GM21528 (cell line): ENCODE measurements at regions not wholly inside any gene's neighbourhood (a gene's known extent, or its start where the extent isn't known, plus 50 kb on each side); places are given as distances from the start of the nearest gene placed in this dataset.

Experiments used
- ATAC-seq: cut with Tn5 transposase; IDR thresholded peaks from one replicate; pipeline ENCODE4 v1.9.1; 2021; ENCODE audit warnings: mild to moderate bottlenecking, moderate library complexity; ENCODE audit not compliant: unreplicated experiment, low FRiP score

DNA sequence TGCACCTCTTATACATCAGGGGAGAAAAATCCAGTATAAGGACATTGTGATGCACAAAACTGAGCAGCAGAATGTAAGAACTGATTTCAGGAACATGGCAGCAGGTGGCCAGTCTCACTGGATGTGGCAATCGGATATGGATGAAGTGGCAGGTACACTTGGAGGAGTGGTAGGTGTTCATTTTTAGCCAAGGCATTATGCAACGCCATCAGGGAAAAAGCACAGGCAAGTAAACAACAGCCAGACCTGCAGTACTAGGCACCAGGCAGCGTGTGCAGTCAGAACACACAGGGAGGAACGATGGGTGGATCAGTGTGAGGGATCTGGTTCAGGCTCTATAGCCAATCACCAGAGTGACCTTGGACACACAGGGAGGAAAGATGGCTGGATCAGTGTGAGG, 77.4 kb upstream of the GCFC2 start:
- no peak for ATAC-seq

DNA sequence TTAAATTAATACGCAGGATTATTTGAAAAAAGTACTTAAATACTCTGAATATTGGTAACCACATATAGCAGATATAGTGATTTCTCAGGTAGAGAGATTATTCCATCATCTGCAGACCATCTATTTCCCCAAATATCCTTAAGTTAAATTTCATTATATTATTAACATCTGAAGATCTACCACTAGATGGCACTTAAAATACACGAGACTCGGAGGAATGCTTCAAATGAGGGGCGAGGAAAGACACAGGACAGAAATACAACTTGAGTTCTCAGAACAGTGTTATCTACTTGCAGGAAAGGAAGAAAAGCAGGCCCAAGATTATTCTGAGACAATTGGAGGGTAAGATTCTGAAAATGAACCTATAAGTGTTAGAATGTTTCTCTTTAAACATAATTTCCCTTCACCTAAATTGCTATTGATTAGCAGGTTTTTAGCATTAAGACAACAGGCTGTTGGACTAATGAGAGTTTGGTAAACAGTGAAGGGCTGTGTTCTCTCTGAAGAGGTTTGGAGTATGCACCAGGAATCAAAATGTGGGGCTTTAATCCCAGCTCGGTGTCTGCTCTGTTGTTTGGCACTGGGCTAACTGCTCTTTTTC, 76.9 kb upstream of the GCFC2 start:
- ATAC-seq, result peak; percentile 53

DNA sequence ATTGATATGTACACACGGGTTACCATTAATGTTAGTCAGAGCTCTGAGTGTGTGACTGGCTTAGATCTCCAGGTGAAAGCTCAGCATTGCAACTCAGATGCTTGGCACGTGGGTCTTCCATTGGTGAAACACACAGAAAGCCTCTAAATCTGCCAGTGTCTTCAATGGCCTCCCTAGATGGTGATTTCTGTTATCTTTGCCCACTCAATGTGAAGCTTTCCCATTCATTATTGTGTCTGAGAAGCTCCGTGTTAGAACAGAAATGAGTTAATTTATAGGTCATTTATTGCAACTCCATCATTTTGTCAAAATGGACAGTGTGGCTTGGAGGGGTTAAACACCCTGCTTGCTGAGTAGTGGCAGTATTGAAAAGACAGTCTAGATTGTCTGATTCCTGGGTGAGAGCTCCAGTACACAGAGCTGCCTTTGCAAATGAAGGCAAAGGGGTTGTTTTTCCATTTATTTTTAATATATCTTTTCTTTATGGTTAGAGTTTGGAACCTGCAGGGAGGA, 64.7 kb upstream of the GCFC2 start:
- no peak for ATAC-seq

GRCh38 chr2:75772908-75773630, 62.4 kb upstream of the GCFC2 start:
- no peak for ATAC-seq

GRCh38 chr2:75765798-75766197, 55.1 kb upstream of the GCFC2 start:
- ATAC-seq, result no peak

DNA sequence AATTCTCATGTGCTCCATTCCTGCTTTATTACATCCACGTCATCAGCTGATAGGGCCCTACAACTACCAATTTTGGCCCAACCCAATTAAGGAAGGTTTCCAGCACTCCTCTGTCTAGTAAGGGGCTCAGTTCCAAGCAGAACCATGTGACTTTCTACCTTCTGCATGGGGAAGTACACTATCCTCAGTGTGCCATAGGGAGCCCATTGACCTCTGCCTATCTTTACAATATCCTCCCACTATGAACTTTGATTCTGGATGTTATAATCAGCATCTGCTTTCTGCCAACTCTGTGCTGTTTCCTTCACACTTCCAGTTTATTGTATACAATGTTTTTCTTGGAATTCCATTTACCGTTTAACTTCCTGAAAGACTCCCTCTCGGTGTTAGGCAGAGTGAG, 53.9 kb upstream of the GCFC2 start:
- no peak for ATAC-seq
